HEK293 (cell line): ENCODE measurements at regions not wholly inside any gene's neighbourhood (a gene's known extent, or its start where the extent isn't known, plus 50 kb on each side); places are given as distances from the start of the nearest gene placed in this dataset.

Experiments used
- CTCF ChIP-seq: fragments of 450-650 bp; formaldehyde crosslinking; IDR thresholded peaks from 2 replicates; pipeline ENCODE4 v1.5.1; 2016; ENCODE audit warnings: missing biosample characterization, missing genetic modification characterization
- YY1 ChIP-seq: fragments of 450-650 bp; formaldehyde crosslinking; IDR thresholded peaks from 2 replicates; pipeline ENCODE4 v1.5.1; 2018; ENCODE audit warnings: missing biosample characterization, missing genetic modification characterization

GRCh38 chr7:136039577-136040345, 62.6 kb upstream of the MTPN start:
- TF ChIP-seq YY1 (tag by site-specific recombination) (no peak), CTCF (tag by site-specific recombination) (no peak)
